Coronary artery (tissue), 2 donors: ENCODE measurements at regions not wholly inside any gene's neighbourhood (a gene's known extent, or its start where the extent isn't known, plus 50 kb on each side); places are given as distances from the start of the nearest gene placed in this dataset.

ENCODE experiments used
- DNase-seq: peaks from one replicate; pipeline ENCODE4 v3.0.0-alpha.2; 2017; ENCODE audit warnings: low spot score
- H3K27ac ChIP-seq, 2 donors: fragments of 200-600 bp; sonication (generic); one replicate each; pipeline ENCODE4 v1.5.1; 2016 to 2019
- H3K4me3 ChIP-seq: fragments of 200-600 bp; sonication (generic); 2 replicates; pipeline ENCODE4 v1.5.1; 2016; ENCODE audit warnings: mild to moderate bottlenecking, moderate library complexity
- CTCF ChIP-seq: fragments of 200-600 bp; sonication (generic); IDR thresholded peaks from one replicate; pipeline ENCODE4 v1.5.1; 2019; ENCODE audit warnings: antibody characterized with exemption

- H3K27ac ChIP-seq: no peak overlapping the region
- no peak overlapping the region for H3K4me3 ChIP-seq
- DNase-seq: no peak
- no peak for TF ChIP-seq CTCF
These were observed 172.3 kb upstream of the MCTP2 start for GRCh38 chr15:94059013-94059587.

GRCh38 chr15:94057305-94057704 lies 174.1 kb upstream of the MCTP2 start:
- no peak for DNase-seq
- Histone ChIP-seq H3K27ac (no peak overlapping the region), H3K4me3 (no peak overlapping the region)
- no peak for TF ChIP-seq CTCF

GRCh38 chr15:94056314-94056713 lies 175.0 kb upstream of the MCTP2 start:
- Histone ChIP-seq H3K4me3 (no peak overlapping the region), H3K27ac (no peak overlapping the region)
- no peak for DNase-seq
- no peak for TF ChIP-seq CTCF

- no peak for DNase-seq
- no peak for TF ChIP-seq CTCF
- H3K4me3 ChIP-seq: no peak overlapping the region
- no peak overlapping the region for H3K27ac ChIP-seq
These were observed 177.7 kb upstream of the MCTP2 start for GRCh38 chr15:94053626-94054025.

- Histone ChIP-seq H3K27ac (no peak overlapping the region), H3K4me3 (no peak overlapping the region)
- no peak for DNase-seq
- TF ChIP-seq CTCF: no peak
These were observed 178.7 kb upstream of the MCTP2 start for GRCh38 chr15:94052711-94053110.

GRCh38 chr15:94047566-94047965 lies 183.8 kb upstream of the MCTP2 start:
- TF ChIP-seq CTCF: no peak
- Histone ChIP-seq H3K4me3 (no peak overlapping the region), H3K27ac (no peak overlapping the region)
- DNase-seq: no peak

- no peak for TF ChIP-seq CTCF
- no peak overlapping the region for H3K4me3 ChIP-seq
- H3K27ac ChIP-seq: no peak overlapping the region
- DNase-seq: no peak
These were observed 189.0 kb upstream of the MCTP2 start for GRCh38 chr15:94042180-94042928.
